BLaER1 (cell line): ENCODE measurements at regions not wholly inside any gene's neighbourhood (a gene's known extent, or its start where the extent isn't known, plus 50 kb on each side); places are given as distances from the start of the nearest gene placed in this dataset.
"Not testable (repeated sequence)": the region's sequence is repeated elsewhere in the genome, so short reads cannot be mapped to it uniquely, and the experiment has no call there.

Source experiments
- H3K27ac ChIP-seq: shearing (Covaris generic); formaldehyde crosslinking; 2 replicates; pipeline ENCODE4 v1.8.1; 2022
- H3K27me3 ChIP-seq: shearing (Covaris generic); formaldehyde crosslinking; 2 replicates; pipeline ENCODE4 v1.8.1; 2022
- H3K36me3 ChIP-seq: shearing (Covaris generic); formaldehyde crosslinking; 2 replicates; pipeline ENCODE4 v1.8.1; 2022
- H3K4me1 ChIP-seq: shearing (Covaris generic); formaldehyde crosslinking; 2 replicates; pipeline ENCODE4 v1.8.1; 2022
- H3K4me2 ChIP-seq: shearing (Covaris generic); formaldehyde crosslinking; 2 replicates; pipeline ENCODE4 v1.8.1; 2022
- H3K4me3 ChIP-seq: shearing (Covaris generic); formaldehyde crosslinking; 2 replicates; pipeline ENCODE4 v1.8.1; 2022
- H3K9ac ChIP-seq: shearing (Covaris generic); formaldehyde crosslinking; 2 replicates; pipeline ENCODE4 v1.8.1; 2022
- H3K9me3 ChIP-seq: shearing (Covaris generic); formaldehyde crosslinking; 2 replicates; pipeline ENCODE4 v1.8.1; 2022
- H4K20me1 ChIP-seq: shearing (Covaris generic); formaldehyde crosslinking; 2 replicates; pipeline ENCODE4 v1.8.1; 2022
- Cebpa-rat ChIP-seq: shearing (Covaris generic); IDR thresholded peaks from 2 replicates; pipeline ENCODE4 v1.8.1; 2022

DNA sequence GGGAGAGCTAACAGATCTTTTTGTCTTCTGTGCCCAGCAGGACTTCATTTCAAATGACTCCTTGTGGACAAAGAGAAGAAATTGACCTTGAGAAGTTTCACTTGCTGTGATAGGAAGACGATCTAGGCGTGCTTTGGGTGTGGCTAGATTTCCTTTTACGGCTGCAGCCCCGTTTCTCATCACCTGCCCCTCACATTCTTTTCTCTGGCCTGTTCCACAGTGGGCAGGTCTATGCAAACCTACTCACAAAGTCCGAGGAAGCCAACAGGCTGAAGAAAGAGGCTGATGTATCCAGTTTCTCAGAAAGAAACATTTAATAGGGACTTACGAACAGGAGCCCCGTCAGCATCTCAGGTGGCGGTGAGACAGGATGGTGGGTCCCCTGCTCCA lies 231.8 kb downstream of the FGF9 start:
- H3K27me3 ChIP-seq = no peaks in the 10 kb centered on the region
- H3K27ac ChIP-seq = no peak overlapping the region
- no peaks in the 10 kb centered on the region for H3K36me3 ChIP-seq
- no peaks in the 10 kb centered on the region for H4K20me1 ChIP-seq
- H3K9me3 ChIP-seq = no peaks in the 10 kb centered on the region
- H3K4me2 ChIP-seq = no peak overlapping the region
- no peak overlapping the region for H3K9ac ChIP-seq
- TF ChIP-seq Cebpa-rat = no peak
- H3K4me1 ChIP-seq = 0 out of 2 replicates have a peak, but pooled peaks cover 5% of the 10 kb centered on the region
- no peak overlapping the region for H3K4me3 ChIP-seq

DNA sequence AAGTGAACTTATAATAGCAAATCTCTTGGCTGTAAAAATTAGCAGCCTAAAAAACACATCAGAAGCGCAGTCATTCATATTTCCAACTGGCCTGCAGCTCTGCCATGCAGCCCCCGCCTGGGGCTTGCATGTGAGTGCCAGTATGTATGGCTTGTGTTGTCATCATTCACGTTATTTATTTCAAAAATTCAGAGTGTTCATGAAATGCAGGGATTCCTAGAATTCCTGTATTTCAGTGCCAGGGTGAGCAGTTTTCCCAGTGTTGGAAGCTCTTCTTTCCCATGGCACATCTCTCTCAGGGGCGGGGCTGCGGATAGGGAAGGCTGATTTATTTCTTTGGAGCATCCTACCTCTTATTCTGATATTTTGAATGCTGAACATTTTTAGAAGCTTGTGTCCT lies 234.6 kb downstream of the FGF9 start:
- Histone ChIP-seq H3K27ac (no peak overlapping the region), H3K27me3 (no peaks in the 10 kb centered on the region), H4K20me1 (no peaks in the 10 kb centered on the region), H3K9ac (no peak overlapping the region), H3K36me3 (no peaks in the 10 kb centered on the region), H3K4me2 (no peak overlapping the region), H3K4me3 (no peak overlapping the region), H3K9me3 (no peaks in the 10 kb centered on the region), H3K4me1 (0 out of 2 replicates have a peak, but pooled peaks cover 5% of the 10 kb centered on the region)
- TF ChIP-seq Cebpa-rat = no peak

DNA sequence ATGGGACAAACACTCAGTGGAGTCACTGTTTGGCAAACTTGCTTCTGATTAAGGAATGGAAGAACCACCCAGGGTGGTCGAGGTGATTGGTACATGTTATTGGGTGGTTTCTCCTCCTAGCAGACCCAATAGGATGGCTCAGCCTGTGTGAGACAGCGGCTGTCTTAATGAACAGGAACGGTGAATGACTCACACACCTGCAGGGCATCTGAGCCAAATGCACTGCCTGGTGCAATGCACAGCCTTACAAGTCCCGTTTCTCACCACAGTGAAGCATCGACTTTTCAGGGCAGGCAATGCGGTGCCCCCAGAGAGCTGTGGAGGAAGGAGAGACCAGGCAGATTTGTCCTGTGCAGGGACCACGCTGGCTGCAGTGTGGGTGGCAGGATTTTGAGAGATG lies 238.5 kb downstream of the FGF9 start:
- Histone ChIP-seq H3K4me3 (no peak overlapping the region), H3K4me1 (peaks cover 13% of the 10 kb centered on the region), H3K9me3 (no peaks in the 10 kb centered on the region), H3K9ac (no peak overlapping the region), H3K36me3 (no peaks in the 10 kb centered on the region), H4K20me1 (no peaks in the 10 kb centered on the region), H3K27ac (no peak overlapping the region), H3K27me3 (no peaks in the 10 kb centered on the region), H3K4me2 (no peak overlapping the region)
- no peak for TF ChIP-seq Cebpa-rat

DNA sequence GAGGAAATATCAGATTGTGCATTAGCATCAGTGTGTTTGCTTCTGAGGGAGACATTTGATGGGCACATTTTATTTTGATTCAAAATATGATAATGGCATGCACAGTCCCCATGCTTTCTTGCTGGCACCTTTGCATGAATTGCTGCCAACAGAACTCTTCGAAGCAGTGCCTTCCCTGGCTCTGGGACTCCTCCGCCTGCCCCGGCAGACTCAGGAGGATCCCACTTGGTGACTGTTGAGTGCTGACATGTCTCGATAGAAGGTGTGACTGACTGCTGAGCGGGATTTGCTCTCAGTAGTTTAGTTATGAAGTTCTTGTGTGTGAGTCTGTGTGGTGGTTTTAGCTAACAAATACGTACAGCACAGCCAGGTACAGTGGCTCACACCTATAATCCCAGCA lies 239.7 kb downstream of the FGF9 start:
- TF ChIP-seq Cebpa-rat = no peak
- no peaks in the 10 kb centered on the region for H3K9me3 ChIP-seq

DNA sequence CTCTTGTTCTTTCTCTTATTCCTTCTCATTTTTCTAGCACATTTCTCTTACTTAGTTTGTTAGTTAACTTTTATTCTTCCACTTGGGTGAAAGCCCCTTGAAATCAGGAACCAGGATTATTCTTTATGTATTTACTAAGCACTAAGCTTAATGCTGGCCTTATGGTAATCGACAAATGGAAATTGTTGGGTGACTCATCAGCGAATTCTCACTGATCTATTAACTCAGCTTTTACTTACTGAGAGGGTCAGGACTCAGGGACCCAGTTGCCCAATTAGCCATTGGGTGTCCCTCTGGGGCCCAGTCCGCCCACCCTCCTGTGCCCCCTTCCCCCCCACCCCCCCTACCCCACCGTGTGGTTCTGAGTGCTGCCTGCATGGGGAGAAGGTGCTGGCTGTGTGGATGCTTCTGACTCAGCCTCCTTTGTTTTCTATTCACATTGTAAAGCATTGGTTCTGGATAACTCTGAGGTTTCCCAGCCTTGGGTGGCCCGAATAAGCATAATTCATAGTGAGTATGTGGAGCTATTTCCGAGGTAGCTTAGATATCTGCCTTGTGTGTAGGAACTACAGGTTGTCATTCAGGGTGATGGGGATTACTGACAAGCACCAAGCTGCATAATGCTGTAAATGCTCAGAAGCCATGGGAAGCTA lies 240.9 kb downstream of the FGF9 start:
- Histone ChIP-seq H3K4me1 (peaks cover 18% of the 10 kb centered on the region), H3K27me3 (no peaks in the 10 kb centered on the region), H3K36me3 (no peaks in the 10 kb centered on the region), H3K4me2 (no peak overlapping the region), H3K9me3 (no peaks in the 10 kb centered on the region), H3K27ac (no peak overlapping the region), H3K4me3 (no peak overlapping the region), H4K20me1 (no peaks in the 10 kb centered on the region), H3K9ac (no peak overlapping the region)
- no peak for TF ChIP-seq Cebpa-rat

More for the DNA sequence above, 239.7 kb downstream of the FGF9 start:
- Histone ChIP-seq H3K9ac (no peak overlapping the region), H3K27me3 (no peaks in the 10 kb centered on the region), H3K4me3 (no peak overlapping the region), H3K36me3 (no peaks in the 10 kb centered on the region), H4K20me1 (no peaks in the 10 kb centered on the region), H3K4me1 (peaks cover 22% of the 10 kb centered on the region), H3K4me2 (no peak overlapping the region), H3K27ac (no peak overlapping the region)

DNA sequence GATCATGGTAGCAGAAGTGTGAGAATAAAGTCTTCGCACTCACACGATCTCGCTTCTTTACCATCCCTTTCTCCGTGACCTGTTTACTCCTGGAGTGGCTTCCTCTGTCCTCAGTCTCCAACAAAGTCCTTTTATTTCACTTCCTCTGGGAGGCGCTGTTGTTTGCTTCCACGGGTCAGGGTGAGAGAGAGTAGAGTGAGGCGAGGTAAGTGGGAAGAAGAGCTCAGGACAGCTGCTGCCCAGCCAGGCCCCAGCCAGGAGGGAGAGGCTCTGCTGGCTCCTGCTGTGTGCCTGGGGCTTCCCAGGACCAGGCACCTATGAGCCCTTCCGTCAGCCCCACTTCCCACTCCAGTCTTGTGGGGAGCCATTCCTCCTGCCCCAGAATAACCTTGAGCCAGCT lies 242.1 kb downstream of the FGF9 start:
- Histone ChIP-seq H3K4me1 (peaks cover 18% of the 10 kb centered on the region), H3K4me3 (no peak overlapping the region), H3K36me3 (no peaks in the 10 kb centered on the region), H3K9me3 (peaks cover 4% of the 10 kb centered on the region; the same call in 1 of the 2 replicates), H3K9ac (no peak overlapping the region), H3K4me2 (no peak overlapping the region), H4K20me1 (no peaks in the 10 kb centered on the region), H3K27ac (peak overlapping the region; percentile 29; the same call in 1 of the 2 replicates), H3K27me3 (no peaks in the 10 kb centered on the region)
- TF ChIP-seq Cebpa-rat = no peak

DNA sequence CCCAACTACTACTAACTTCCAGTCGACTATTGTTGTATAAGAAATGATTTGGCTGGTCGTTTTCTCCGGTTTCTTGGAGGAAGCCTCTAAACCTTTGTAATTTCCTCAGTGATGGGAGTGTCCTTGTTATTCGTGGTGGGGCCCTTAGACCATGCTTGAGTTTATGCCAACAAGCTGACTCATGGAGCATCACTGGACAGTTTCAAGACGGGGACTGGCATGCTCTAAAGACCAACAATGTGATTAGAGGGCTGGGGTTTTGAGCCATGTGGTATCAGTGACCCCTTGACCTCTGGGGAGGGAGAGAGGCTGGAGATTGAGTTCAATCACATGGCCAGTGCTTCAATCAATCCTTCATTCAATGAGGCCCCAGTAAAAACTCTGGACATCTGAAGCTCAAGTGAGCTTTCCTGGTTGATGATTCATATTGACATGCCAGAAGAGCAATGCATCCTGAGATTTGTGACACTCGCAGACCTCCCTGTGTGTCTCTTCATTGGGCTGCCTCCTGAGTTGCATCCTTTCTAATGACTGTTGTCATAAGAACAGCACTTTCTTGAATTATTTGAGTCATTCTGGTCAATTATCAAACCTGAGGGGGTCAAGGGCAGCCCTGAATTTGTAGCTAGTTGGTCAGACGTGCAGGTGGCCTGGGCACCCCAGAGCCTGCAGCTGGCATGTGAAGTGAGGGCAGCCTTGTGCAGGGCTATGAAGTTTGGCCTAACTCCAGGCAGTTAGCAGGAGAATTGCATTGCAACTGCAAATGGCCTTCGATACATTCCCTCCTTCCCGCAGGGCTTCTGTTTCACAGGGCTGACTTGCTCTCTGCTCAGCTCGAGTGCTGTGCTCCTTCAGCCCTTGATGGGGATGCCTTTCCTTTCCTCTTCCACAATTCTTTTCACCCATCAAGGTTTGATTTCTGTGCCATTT lies 246.5 kb downstream of the FGF9 start:
- no peak for TF ChIP-seq Cebpa-rat
- no peak overlapping the region for H3K27ac ChIP-seq

DNA sequence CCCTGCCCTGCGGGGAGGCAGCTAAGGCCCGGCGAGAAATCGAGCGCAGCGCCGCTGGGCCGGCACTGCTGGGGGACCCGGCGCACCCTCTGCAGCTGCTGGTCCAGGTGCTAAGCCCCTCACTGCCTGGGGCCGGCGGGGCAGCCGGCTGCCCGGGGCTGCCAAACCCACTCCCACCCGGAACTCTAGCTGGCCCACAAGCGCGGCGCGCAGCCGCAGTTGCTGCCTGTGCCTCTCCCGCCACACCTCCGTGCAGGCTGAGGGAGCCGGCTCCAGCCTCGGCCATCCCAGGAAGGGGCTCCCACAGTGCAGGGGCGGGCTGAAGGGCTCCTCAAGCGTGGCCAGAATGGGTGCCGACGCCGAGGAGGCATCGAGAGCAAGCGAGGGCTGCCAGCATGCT lies 249.9 kb downstream of the FGF9 start:
- not testable (repeated sequence) for H3K4me1 ChIP-seq, H3K9ac ChIP-seq, H3K4me2 ChIP-seq, H4K20me1 ChIP-seq, H3K4me3 ChIP-seq, H3K27ac ChIP-seq, H3K36me3 ChIP-seq, H3K27me3 ChIP-seq
- peaks cover 22% of the 10 kb centered on the region for H3K9me3 ChIP-seq

More for the DNA sequence above, 246.5 kb downstream of the FGF9 start:
- H3K9me3 ChIP-seq = peaks cover 22% of the 10 kb centered on the region
- H3K4me3 ChIP-seq = no peak overlapping the region
- H3K9ac ChIP-seq = no peak overlapping the region
- H3K4me2 ChIP-seq = no peak overlapping the region
- H3K36me3 ChIP-seq = no peaks in the 10 kb centered on the region
- H3K27me3 ChIP-seq = no peaks in the 10 kb centered on the region
- no peaks in the 10 kb centered on the region for H4K20me1 ChIP-seq
- peaks cover 18% of the 10 kb centered on the region for H3K4me1 ChIP-seq

DNA sequence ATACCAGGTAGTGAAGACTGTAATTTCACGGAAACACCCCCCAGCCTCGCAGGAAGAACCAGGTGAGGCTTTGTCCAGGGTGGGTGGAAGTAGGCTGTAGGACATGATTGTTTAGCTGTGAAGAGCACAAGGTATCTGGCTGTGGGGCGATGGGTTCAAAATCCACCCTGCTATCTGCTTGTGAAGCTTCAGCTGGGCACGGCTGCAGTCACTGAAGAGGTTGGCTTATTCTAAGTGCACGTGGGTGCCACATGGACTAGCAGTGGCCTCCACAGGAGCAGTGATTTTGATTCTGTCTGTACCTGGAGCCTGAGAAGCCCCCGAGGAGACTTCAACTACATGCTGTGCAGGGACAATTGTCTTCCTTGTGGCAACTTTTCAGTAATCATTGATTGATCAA lies 254.1 kb downstream of the FGF9 start:
- Histone ChIP-seq H3K9me3 (peaks cover 9% of the 10 kb centered on the region), H3K27ac (no peak overlapping the region), H3K27me3 (no peaks in the 10 kb centered on the region), H3K4me2 (no peak overlapping the region), H3K4me1 (peaks cover 18% of the 10 kb centered on the region), H3K9ac (no peak overlapping the region), H3K4me3 (no peak overlapping the region), H4K20me1 (no peaks in the 10 kb centered on the region), H3K36me3 (no peaks in the 10 kb centered on the region)
- no peak for TF ChIP-seq Cebpa-rat

DNA sequence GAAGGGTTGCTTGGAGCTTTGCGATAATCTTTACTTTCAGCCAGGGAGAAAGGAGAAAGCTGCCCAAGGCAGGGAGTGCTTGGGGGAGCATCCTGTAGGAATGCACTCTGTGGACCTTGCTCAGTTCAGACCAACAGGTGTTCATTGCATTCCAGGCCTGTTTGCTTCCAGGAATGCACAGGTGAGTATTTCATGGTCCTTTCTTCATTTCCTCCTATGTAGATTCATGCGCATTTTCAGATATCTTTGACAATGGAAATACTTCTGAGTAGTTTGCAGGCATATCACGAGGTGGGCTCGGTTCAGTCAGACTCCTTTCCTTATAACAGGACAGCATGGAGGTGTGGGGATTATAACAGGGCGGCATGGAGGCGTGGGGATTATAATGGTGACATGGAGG lies 254.8 kb downstream of the FGF9 start:
- H3K27me3 ChIP-seq = no peaks in the 10 kb centered on the region
- peaks cover 7% of the 10 kb centered on the region for H3K9me3 ChIP-seq
- H3K4me3 ChIP-seq = no peak overlapping the region
- peaks cover 26% of the 10 kb centered on the region for H3K4me1 ChIP-seq
- no peak overlapping the region for H3K9ac ChIP-seq
- H3K27ac ChIP-seq = no peak overlapping the region
- no peak overlapping the region for H3K4me2 ChIP-seq
- no peaks in the 10 kb centered on the region for H3K36me3 ChIP-seq
- TF ChIP-seq Cebpa-rat = no peak
- H4K20me1 ChIP-seq = no peaks in the 10 kb centered on the region
